Cardiac muscle cell (in vitro differentiated cells and primary cell): ENCODE measurements at regions not wholly inside any gene's neighbourhood (a gene's known extent, or its start where the extent isn't known, plus 50 kb on each side); places are given as distances from the start of the nearest gene placed in this dataset.
"Not testable (repeated sequence)": the region's sequence is repeated elsewhere in the genome, so short reads cannot be mapped to it uniquely, and the experiment has no call there.

Experiments used
- DNase-seq, 2 donors: peaks; one replicate each; pipeline versions ENCODE4 v3.0.0 to v3.0.0-alpha.2; 2010 to 2017; ENCODE audit warnings: low read depth in 1 of 2, low spot score in 1 of 2
- H3K27ac ChIP-seq: fragments of 200-600 bp; sonication (generic); 2 replicates; pipeline ENCODE4 v1.5.1; 2016
- H3K27me3 ChIP-seq: fragments of 200-600 bp; sonication (generic); 2 replicates; pipeline ENCODE4 v1.6.0; 2016; ENCODE audit warnings: control low read depth
- H3K36me3 ChIP-seq: fragments of 200-600 bp; sonication (generic); 2 replicates; pipeline ENCODE4 v1.5.1; 2016; ENCODE audit warnings: control low read depth
- H3K4me1 ChIP-seq: fragments of 200-600 bp; sonication (generic); 2 replicates; pipeline ENCODE4 v1.8.1; 2017; ENCODE audit warnings: low read depth, mild to moderate bottlenecking, mixed run types
- H3K4me3 ChIP-seq: fragments of 200-600 bp; sonication (generic); 2 replicates; pipeline ENCODE4 v1.5.1; 2016; ENCODE audit warnings: mild to moderate bottlenecking
- H3K9me3 ChIP-seq: fragments of 200-600 bp; sonication (generic); 2 replicates; pipeline ENCODE4 v1.5.1; 2017; ENCODE audit warnings: low read depth, mild to moderate bottlenecking, control low read depth
- CTCF ChIP-seq: IDR thresholded peaks from 2 replicates; pipeline ENCODE4 v1.5.1; 2012; ENCODE audit warnings: low read depth, mild to moderate bottlenecking, low read length

- H3K4me3 ChIP-seq, result no peak overlapping the region
- no peak overlapping the region for H3K27ac ChIP-seq
- TF ChIP-seq CTCF, result no peak
- H3K36me3 ChIP-seq, result no peaks in the 10 kb centered on the region
- no peaks in the 10 kb centered on the region for H3K4me1 ChIP-seq
- no peak for DNase-seq
- no peaks in the 10 kb centered on the region for H3K9me3 ChIP-seq
- no peaks in the 10 kb centered on the region for H3K27me3 ChIP-seq
These were observed 253.0 kb downstream of the SHOX start for GRCh38 chrX:883588-883987.

DNA sequence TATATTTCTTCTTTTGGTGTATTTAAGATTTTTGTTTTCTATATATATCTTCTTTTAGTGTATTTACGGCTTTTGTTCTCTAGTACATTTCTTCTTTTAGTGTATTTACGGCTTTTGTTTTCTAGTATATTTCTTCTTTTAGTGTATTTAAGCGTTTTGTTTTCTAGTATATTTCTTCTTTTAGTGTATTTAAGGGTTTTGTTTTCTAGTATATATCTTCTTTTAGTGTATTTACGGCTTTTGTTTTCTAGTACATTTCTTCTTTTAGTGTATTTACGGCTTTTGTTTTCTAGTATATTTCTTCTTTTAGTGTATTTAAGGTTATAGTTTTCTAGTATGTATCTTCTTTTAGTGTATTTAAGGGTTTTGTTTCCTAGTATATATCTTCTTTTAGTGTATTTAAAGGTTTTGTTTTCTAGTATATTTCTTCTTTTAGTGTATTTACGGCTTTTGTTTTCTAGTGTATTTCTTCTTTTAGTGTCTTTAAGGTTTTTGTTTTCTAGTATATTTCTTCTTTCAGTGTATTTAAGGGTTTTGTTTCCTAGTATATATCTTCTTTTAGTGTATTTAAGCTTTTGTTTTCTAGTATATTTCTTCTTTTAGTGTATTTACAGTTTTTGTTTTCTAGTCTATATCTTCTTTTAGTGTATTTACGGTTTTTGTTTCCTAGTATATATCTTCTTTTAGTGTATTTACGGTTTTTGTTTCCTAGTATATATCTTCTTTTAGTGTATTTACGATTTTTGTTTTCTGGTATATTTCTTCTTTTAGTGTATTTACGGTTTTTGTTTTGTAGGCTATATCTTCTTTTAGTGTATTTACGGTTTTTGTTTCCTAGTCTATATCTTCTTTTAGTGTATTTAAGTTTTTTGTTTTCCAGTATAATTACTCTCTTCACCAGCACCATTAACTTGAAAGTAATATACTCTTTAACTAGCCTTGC is 249.4 kb downstream of the SHOX start:
- not testable (repeated sequence) for H3K4me1 ChIP-seq, H3K36me3 ChIP-seq, H3K27me3 ChIP-seq, H3K4me3 ChIP-seq, H3K27ac ChIP-seq, H3K9me3 ChIP-seq, DNase-seq

GRCh38 chrX:874061-874460 is 243.5 kb downstream of the SHOX start:
- Histone ChIP-seq H3K36me3 (no peaks in the 10 kb centered on the region), H3K9me3 (no peaks in the 10 kb centered on the region), H3K4me3 (no peak overlapping the region), H3K27me3 (no peaks in the 10 kb centered on the region), H3K27ac (no peak overlapping the region), H3K4me1 (no peaks in the 10 kb centered on the region)
- no peak for DNase-seq
- TF ChIP-seq CTCF, result no peak

DNA sequence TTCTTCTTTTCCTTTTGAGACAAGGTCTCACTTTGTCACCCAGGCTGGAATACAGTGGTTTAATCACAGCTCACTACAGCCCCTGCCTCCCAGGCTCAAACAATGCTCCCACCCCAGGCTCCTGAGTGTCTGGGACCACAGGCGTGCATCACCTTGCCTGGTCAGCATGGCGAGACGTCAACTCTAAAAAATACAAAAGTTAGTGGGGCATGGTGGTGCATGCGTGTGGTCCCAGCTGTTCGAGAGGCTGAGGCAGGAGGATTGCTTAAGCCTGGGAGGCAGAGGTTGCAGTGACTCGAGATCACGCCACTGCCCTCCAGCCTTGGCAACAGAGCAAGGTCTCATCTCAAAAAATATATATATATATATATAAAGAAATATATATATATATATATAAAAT is 242.4 kb downstream of the SHOX start:
- no peak for DNase-seq
- no peak for TF ChIP-seq CTCF
- H3K4me1 ChIP-seq, result no peaks in the 10 kb centered on the region
- H3K27ac ChIP-seq, result no peak overlapping the region
- H3K36me3 ChIP-seq, result no peaks in the 10 kb centered on the region
- H3K4me3 ChIP-seq, result no peak overlapping the region
- no peaks in the 10 kb centered on the region for H3K9me3 ChIP-seq
- no peaks in the 10 kb centered on the region for H3K27me3 ChIP-seq

DNA sequence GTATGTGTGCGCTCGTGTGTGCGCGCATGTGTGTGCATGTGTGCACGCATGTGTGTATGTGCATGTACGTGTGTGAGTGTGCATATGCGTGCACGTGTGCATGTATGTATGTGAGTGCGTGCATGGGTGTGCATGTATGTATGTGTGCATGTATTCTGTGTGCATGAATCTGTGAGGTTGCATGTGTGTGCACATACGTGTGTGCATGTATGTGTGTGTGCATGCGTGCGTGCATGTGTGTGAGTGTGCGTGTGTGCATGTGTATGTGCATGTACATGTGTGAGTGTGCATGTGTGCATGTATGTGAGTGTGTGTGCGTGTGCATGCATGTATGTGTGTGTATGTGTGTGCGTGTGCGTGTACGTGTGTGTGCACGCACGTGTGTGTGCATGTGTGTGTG is 241.5 kb downstream of the SHOX start:
- DNase-seq, result no peak
- Histone ChIP-seq H3K27me3 (no peaks in the 10 kb centered on the region), H3K9me3 (no peaks in the 10 kb centered on the region), H3K27ac (no peak overlapping the region), H3K36me3 (no peaks in the 10 kb centered on the region), H3K4me1 (no peaks in the 10 kb centered on the region), H3K4me3 (no peak overlapping the region)
- no peak for TF ChIP-seq CTCF

DNA sequence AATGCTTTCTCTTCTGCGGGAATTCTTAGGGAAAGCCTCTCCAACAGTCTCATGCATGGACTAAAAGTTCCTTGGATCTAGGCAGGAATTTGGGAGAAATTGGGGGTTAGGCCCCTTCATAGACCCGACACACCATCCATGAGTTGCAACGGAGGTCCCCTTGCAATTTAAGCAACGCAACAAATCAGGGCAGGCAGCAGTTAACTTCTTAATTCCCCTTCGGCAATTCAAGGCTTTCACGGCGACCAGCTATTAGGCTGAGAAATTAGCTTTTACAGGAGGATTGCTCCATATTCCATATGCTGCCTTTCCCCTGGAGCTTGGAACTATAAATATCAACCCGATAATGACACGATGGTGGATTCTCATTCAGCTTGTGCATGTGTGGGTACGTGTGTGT is 241.0 kb downstream of the SHOX start:
- no peak for TF ChIP-seq CTCF
- DNase-seq, result no peak
- no peaks in the 10 kb centered on the region for H3K4me1 ChIP-seq
- H3K36me3 ChIP-seq, result no peaks in the 10 kb centered on the region
- H3K27me3 ChIP-seq, result no peaks in the 10 kb centered on the region
- no peak overlapping the region for H3K4me3 ChIP-seq
- no peak overlapping the region for H3K27ac ChIP-seq
- H3K9me3 ChIP-seq, result no peaks in the 10 kb centered on the region
